Fibroblast of skin of left biceps (primary cell): ENCODE measurements at regions not wholly inside any gene's neighbourhood (a gene's known extent, or its start where the extent isn't known, plus 50 kb on each side); places are given as distances from the start of the nearest gene placed in this dataset.
"Not testable (repeated sequence)": the region's sequence is repeated elsewhere in the genome, so short reads cannot be mapped to it uniquely, and the experiment has no call there.

Source experiments
- DNase-seq, 2 experiments: peaks; one replicate each; pipeline ENCODE4 v3.0.0-alpha.2; 2013; ENCODE audit warnings: low read depth in 2 of 2

DNA sequence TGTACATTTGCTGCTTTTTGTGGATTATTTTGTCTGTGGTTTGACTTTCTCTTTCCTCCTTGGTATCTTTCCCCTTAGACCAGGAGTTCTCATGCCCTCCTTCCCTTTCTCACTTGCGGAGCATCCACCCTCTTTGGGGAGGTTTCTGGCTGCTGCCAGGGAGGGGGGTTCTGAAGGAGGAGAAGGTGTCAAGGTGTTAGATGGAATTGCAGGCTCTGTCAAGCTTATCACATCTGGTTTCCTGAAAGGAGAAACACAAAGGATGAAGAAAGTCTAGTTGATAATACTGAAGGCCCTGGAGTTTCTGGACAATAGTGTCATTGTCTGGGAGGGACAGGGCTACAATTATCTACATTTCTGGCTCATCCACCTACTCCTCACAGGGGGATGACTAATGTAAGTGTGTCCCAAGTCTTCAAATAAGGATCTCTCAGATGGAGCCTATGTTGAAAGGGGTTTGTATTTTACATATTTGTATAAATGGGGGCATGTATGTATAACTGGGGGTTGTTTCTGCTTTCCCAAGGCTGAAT is 217.3 kb upstream of the CCDC196 start:
- no peak for DNase-seq

DNA sequence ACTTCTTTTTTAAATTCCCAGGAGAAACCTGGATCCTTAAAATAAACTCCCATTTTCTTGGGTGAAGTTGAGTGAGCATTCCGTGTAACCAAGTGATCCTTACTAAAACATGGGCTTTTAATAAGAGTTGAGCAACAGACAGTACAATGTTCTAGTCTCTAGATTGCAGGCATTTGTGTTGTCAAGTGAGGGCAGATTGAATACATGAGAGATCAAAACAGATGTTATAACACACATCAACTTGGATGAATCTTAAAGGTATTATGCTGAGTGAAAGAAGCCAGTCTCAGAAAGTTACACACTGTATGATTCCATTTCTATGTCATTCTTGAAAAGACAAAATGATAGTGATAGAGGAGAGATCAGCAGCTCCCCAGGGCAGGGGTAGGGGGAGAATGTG is 213.9 kb upstream of the CCDC196 start:
- no peak for DNase-seq

- no peak for DNase-seq
Observed at GRCh38 chr14:66273261-66273832, 212.8 kb upstream of the CCDC196 start.

DNA sequence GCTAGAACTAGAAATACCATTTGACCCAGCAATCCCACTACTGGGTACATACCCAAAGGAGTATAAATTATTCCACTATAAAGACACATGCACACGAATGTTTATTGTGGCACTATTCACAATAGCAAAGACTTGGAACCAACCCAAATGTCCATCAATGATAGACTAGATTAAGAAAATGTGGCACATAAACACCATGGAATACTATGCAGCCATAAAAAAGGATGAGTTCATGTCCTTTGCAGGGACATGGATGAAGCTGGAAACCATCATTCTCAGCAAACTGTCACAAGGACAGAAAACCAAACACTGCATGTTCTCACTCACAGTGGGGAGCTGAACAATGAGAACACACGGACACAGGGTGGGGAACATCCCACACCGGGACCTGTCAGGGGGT is 207.8 kb upstream of the CCDC196 start:
- not testable (repeated sequence) for DNase-seq

- no peak for DNase-seq
Observed at GRCh38 chr14:66281036-66281776, 205.0 kb upstream of the CCDC196 start.

DNA sequence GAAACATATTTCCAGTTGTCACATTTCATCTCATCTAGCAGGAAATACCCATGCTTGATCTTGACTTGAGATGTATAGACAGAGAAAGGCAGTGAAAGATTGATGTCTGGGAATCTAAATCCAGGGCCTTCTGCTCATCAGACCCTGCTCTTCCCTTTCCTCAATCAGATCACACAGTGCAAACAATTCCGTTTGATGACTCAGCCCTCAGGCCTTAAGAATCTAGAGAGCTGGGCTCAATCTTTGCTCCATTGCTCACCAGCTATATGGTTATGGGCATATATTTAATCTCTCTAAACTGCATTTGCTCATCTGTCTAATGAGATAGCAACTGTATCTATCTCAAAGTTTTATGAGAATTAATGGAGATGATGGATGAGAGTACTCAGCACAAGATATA is 201.8 kb upstream of the CCDC196 start:
- DNase-seq, result peak; percentile 10 to 12

GRCh38 chr14:66288511-66288910 is 197.7 kb upstream of the CCDC196 start:
- DNase-seq, result no peak

- DNase-seq, result no peak
Observed at GRCh38 chr14:66291756-66292155, 194.4 kb upstream of the CCDC196 start.

DNA sequence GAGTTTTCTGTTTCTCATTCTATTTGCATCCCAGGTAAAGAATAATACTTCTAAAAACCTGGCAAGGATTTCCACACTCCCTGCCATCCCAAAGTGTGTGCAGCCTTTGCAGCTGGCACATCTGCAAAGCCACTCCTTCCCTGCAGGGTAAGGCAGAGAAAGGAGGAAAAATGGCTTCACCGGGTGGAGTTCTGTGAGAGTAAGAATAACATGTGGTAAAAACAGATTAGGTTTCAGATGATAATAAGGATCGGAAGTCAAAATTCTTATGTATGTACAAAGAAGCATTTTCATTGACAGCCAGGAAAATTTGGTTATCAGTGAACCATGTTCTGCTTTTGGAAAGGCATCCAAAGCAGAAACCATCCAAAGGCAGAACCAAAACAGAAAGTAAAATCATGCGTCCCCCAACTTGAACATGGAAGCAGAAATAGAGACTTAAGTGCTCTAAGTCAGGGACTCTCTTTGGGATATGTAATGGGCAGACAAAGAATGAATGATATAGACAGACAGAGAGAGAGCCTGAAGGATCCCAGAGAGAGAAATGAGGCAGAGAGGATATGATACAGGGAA is 192.6 kb upstream of the CCDC196 start:
- DNase-seq, result no peak

DNA sequence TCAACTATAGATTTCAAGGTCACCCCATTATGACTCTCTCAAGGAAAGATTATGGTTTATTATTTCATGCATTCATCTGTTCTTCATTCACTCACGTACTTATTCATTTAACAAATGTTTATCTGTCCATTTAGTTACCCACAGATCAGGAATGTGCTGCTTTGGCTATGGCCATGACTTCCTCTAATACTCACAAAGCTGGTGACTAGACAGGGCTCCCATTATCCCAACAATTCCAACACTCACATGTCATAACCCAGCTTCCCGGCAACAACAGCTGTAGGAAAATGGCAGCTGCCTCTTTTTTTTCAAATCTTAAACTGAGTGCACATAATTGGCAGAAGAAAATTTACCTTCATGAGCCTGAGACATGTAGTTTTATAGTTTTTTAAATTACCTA is 190.8 kb upstream of the CCDC196 start:
- DNase-seq, result no peak

GRCh38 chr14:66300886-66301285 is 185.3 kb upstream of the CCDC196 start:
- no peak for DNase-seq

DNA sequence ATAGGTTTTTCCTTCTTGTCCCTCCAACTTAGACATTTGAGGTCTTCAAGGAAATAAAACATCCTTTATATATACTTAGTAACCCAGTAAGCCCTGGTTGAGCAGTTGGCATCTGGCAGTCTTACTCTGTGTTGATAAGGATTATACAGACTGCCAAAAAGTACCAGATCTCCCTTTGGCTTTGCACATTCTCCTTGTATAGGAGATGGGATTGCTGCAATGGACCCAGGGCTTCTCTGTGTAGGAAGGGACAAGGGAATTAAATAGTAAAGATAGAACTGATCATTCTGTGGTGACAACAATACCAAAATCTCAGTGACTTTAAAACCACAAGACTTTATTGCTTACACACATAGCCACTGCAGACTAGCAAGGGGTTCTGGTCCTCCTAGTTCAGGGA is 180.1 kb upstream of the CCDC196 start:
- DNase-seq, result no peak

- DNase-seq, result no peak
Observed at GRCh38 chr14:66311058-66311457, 175.1 kb upstream of the CCDC196 start.

DNA sequence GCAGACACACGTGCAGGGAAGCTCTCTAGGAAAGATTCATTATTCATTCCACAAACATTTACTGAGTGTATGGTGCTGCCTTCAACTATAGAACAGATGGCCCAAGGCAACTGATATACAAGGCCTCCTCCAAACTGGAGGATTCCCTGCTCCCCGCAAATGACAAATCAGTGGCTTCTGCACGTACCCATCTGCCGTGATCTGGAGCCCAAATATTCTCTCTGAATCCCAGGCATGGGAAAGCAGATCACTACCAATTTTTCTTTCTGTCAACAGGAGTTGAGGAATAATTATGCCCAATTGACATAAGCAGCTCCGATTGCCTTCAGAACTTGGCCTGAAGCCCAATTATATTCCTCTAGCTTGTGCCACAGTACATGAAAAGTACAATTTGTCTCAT is 174.2 kb upstream of the CCDC196 start:
- DNase-seq, result no peak

DNA sequence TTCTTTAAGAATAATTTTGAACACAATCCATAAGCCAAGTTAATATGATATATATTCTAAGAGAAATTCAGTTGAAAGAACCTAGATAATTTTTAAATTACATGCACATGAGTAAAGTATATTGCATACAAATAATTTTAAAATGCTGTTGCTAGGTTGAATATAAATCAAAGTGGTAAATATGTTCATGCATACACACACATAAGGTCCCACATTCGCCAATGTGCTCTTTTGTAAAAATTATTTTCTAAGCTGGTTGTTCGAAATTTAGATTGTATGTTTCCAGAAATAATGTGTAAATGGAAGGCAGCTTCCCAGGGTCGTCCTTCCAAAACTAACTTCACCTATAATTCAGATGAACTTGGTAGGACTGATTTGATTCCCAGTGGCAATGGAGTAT is 173.7 kb upstream of the CCDC196 start:
- no peak for DNase-seq

- DNase-seq, result no peak
Observed at GRCh38 chr14:66315098-66315497, 171.1 kb upstream of the CCDC196 start.

DNA sequence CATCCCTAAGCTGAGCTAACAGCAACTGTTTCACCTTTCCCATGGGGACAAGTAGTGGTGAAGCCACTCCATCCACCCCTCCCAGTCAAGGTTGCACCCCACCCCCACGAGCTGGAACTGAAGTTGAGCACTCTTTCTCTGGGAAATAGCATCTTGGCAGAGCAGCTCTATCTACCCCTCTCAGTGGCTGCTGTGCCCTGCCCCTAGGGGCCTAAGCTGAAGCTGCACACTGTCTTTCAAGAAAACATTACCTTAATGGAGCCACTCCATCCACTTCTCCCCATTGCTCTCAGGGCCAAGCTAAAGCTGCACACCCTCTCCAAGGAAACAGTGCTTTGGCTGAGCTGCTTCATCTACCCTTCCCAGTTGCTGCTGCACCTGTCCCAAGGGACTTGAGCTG is 170.6 kb upstream of the CCDC196 start:
- no peak for DNase-seq

DNA sequence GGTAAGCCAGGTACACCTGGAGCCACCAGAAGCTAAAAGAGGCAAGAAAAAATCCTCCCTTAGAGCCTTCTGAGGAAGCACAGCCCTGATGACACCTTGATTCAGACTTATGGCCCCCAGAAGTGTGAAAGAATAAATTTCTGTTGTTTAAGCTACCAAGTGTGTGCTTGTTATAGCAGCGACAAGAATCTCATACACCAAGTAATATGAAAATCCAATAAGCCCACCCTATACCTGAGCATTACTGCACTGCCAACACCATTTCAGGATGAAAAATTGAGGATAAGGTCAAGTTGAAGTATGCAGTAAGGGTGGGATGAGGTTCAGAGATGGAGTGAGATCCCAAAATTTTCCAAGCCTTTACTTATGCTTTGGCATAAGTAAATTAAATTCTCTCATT is 163.6 kb upstream of the CCDC196 start:
- no peak for DNase-seq

DNA sequence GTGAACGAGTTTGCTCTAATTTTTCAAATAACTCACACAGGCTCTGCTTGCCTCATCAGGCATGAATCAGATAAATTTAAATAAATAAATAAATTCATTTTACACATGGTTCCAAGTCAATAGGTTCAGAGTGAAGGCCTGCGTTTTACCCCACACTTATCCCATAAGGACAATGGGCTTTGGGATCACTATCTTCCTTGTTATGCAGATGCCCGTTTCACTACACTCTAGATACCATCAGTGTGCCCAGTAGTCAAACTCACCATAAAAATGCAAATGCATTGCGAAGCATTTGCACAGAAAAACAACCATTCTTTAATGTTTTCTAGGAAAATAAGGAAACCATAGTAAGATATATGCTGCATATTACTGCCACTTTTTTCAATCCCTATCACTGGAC is 155.9 kb upstream of the CCDC196 start:
- no peak for DNase-seq

GRCh38 chr14:66330916-66331315 is 155.3 kb upstream of the CCDC196 start:
- no peak for DNase-seq

DNA sequence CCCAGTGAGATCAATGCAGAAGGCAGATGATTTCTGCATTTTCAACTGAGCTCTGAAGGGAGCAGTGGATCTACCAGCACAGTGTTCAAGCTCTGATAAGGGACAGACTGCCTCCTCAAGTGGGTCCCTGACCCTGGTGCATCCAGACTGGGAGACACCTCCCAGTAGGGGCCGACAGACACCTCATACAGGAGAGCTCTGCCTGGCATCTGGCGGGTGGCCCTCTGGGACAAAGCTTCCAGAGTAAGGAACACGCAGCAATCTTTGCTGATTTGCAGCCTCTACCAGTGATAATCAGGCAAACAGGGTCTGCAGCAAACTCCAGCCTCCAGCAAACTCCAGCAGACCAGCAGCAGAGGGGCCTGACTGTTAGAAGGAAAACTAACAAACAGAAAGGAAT is 152.9 kb upstream of the CCDC196 start:
- not testable (repeated sequence) for DNase-seq

- DNase-seq, result no peak
Observed at GRCh38 chr14:66341239-66341638, 144.9 kb upstream of the CCDC196 start.

- DNase-seq, result no peak
Observed at GRCh38 chr14:66345986-66346385, 140.2 kb upstream of the CCDC196 start.
